WERI-Rb-1 (cell line): ENCODE measurements at regions not wholly inside any gene's neighbourhood (a gene's known extent, or its start where the extent isn't known, plus 50 kb on each side); places are given as distances from the start of the nearest gene placed in this dataset.

ENCODE experiments used
- DNase-seq: peaks from one replicate; pipeline ENCODE4 v3.0.0-alpha.2; 2020
- H3K27ac ChIP-seq: fragments of 250-450 bp; sonication (Bioruptor Pico); 2 replicates; pipeline ENCODE4 v1.5.1; 2020; ENCODE audit warnings: mild to moderate bottlenecking, moderate library complexity
- H3K27me3 ChIP-seq: fragments of 250-450 bp; sonication (Bioruptor Pico); 2 replicates; pipeline ENCODE4 v1.5.1; 2021; ENCODE audit warnings: mild to moderate bottlenecking, low read depth, moderate library complexity; ENCODE audit not compliant: insufficient read depth, severe bottlenecking
- H3K36me3 ChIP-seq: fragments of 250-450 bp; sonication (Bioruptor Pico); 2 replicates; pipeline ENCODE4 v1.5.1; 2020; ENCODE audit warnings: mild to moderate bottlenecking, moderate library complexity
- H3K4me3 ChIP-seq: 2 replicates; pipeline ENCODE4 v1.5.1; 2011; ENCODE audit warnings: low read depth, mild to moderate bottlenecking, control low read depth, low read length
- H3K9me3 ChIP-seq: fragments of 250-450 bp; sonication (Bioruptor Pico); 2 replicates; pipeline ENCODE4 v1.5.1; 2021; ENCODE audit warnings: mild to moderate bottlenecking, moderate library complexity; ENCODE audit not compliant: severe bottlenecking
- TF ChIP-seq, protein P1 (sequence below): IDR thresholded peaks from 2 replicates; pipeline ENCODE4 v1.5.1; 2011; ENCODE audit warnings: low read depth, mild to moderate bottlenecking, control low read depth, inconsistent platforms, low read length

DNA sequence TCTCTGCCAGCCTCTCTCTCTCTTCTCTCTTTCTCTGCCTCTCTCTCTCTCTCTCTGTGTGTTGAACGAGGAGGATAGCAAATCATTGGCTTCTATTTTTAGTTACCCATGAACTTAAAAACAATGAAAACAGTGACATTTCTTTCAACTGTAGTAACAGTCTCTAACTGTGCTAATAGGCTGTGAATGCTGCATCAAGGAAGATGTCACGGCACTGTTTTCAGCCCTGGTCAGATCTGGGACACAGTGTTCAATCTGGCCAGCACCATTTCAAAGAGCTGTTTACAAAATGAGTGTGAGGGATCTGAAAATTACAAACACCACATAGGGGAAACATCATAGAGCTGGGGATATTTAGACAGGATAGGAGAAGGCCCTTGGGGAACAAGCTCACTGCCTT lies 717.0 kb downstream of the FGF9 start:
- Histone ChIP-seq H3K4me3 (no peak overlapping the region), H3K9me3 (no peaks in the 10 kb centered on the region), H3K27me3 (peaks cover 56% of the 10 kb centered on the region), H3K27ac (no peak overlapping the region), H3K36me3 (no peaks in the 10 kb centered on the region)
- TF ChIP-seq, protein P1, sequence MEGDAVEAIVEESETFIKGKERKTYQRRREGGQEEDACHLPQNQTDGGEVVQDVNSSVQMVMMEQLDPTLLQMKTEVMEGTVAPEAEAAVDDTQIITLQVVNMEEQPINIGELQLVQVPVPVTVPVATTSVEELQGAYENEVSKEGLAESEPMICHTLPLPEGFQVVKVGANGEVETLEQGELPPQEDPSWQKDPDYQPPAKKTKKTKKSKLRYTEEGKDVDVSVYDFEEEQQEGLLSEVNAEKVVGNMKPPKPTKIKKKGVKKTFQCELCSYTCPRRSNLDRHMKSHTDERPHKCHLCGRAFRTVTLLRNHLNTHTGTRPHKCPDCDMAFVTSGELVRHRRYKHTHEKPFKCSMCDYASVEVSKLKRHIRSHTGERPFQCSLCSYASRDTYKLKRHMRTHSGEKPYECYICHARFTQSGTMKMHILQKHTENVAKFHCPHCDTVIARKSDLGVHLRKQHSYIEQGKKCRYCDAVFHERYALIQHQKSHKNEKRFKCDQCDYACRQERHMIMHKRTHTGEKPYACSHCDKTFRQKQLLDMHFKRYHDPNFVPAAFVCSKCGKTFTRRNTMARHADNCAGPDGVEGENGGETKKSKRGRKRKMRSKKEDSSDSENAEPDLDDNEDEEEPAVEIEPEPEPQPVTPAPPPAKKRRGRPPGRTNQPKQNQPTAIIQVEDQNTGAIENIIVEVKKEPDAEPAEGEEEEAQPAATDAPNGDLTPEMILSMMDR: no peak
- DNase-seq: no peak

DNA sequence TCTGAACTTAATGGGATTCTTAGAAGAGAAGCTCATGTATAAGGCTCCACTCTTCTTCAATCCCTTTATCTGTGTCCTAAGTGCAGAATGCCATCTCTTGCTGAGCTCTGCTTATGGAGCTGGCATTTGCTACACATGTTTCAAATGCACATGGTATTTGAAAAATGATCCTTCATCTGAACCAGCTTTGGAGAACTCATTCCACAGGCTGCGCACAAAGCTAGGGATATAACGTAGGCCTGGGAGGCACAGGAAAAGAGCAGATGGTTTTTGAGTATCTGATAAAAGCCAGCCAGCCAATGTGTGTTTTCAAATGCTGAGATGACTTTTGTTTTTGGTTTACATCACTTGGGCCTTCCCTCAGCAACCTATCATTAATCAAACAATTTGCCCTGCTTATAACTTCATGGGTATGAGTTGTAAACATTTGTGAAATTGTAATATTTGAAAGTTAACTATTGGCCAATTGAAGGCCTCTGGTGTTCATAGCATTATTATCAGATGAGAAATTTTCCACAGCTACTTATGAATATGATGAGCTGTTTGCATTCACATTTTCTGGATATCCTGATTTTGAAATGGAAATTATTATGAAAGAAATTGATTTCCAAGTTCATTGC lies 729.0 kb downstream of the FGF9 start:
- no peak overlapping the region for H3K4me3 ChIP-seq
- no peak overlapping the region for H3K27ac ChIP-seq
- no peaks in the 10 kb centered on the region for H3K9me3 ChIP-seq
- TF ChIP-seq, protein P1: no peak
- no peak for DNase-seq
- H3K27me3 ChIP-seq: peaks cover 87% of the 10 kb centered on the region
- H3K36me3 ChIP-seq: no peaks in the 10 kb centered on the region

DNA sequence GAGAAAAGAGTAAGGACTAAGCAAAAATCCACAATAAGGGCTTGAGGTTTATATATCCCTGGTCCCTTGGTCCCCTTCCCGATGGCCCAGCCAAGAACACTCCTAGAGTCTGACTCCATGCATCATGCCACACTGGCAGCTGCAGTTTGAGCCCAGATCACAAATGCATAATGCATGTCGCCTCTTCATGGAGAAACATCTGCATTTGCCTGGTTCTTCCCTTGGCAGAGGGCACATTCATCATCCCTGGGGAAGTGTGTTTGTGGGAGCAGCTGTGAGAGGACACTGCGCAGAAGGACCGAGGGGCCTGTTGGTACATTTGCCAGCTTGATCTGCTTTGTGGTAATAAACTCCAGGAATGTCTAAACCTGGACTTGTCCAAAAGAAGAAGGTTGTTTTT lies 731.8 kb downstream of the FGF9 start:
- Histone ChIP-seq H3K36me3 (no peaks in the 10 kb centered on the region), H3K4me3 (no peak overlapping the region), H3K27ac (no peak overlapping the region), H3K27me3 (peaks cover 87% of the 10 kb centered on the region), H3K9me3 (no peaks in the 10 kb centered on the region)
- no peak for DNase-seq
- TF ChIP-seq, protein P1: no peak

DNA sequence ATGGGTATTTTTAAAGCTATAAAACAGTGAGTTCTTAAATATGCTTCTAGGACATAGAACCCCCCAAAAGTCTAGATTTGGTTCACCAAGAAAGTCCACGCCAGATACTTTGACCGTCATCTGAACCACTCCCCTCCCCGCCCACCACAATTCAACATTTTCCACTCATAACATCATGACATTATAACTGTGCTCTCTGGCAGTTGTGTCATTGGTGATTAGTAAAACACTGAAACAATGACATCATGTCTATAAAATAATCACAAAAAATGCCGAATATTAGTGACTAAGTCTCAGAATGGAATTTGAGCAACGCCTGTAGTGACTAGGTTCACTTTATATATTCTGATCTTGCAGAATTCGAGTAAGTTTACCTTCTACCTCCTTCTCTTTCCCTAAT lies 732.3 kb downstream of the FGF9 start:
- Histone ChIP-seq H3K36me3 (no peaks in the 10 kb centered on the region), H3K4me3 (no peak overlapping the region)

DNA sequence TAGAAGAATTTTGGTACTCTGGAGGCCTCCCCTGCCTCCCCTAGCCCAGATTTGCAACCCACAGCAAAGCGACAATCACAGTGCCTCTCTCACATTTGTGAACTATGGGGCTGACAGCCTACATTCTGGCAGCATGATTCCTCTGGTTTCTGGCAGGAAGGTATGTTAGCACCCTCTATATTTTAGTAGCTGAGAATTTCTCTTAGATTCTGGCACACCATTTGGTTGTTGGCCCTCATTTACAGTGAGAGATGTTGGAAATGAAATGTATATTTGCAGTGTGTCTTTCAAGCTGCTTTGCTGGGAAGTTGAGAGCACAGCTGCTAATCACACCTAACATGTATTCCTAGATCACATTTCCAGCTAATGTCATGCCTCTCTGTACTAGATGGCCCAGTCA lies 735.0 kb downstream of the FGF9 start:
- H3K4me3 ChIP-seq: no peak overlapping the region
- H3K27me3 ChIP-seq: peaks cover 80% of the 10 kb centered on the region
- no peaks in the 10 kb centered on the region for H3K9me3 ChIP-seq
- no peak overlapping the region for H3K27ac ChIP-seq
- DNase-seq: no peak
- TF ChIP-seq, protein P1: no peak
- no peaks in the 10 kb centered on the region for H3K36me3 ChIP-seq

More for the DNA sequence above, 732.3 kb downstream of the FGF9 start:
- DNase-seq: no peak
- Histone ChIP-seq H3K27me3 (peaks cover 88% of the 10 kb centered on the region), H3K9me3 (no peaks in the 10 kb centered on the region), H3K27ac (no peak overlapping the region)
- TF ChIP-seq, protein P1: no peak

DNA sequence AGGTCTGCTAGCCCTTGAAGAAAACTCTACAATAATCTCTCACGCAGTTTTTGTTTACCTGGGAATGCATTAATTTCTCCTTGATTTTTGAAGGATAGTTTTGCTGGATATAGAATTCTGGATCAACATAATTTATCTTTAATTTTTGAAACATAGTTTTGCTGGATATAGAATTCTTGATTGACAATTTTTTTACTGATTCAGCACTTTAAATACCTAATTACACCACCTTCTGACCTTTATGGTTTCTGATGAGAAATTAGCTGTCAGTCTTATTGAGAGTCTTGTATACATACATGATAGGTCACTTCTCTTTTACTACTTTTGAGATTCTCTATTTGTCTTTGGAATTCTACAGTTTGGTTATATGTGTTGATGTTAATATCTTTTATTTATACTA lies 741.6 kb downstream of the FGF9 start:
- no peak for DNase-seq
- peaks cover 29% of the 10 kb centered on the region for H3K27me3 ChIP-seq
- TF ChIP-seq, protein P1: no peak
- H3K4me3 ChIP-seq: no peak overlapping the region
- no peaks in the 10 kb centered on the region for H3K9me3 ChIP-seq
- H3K27ac ChIP-seq: no peak overlapping the region
- no peaks in the 10 kb centered on the region for H3K36me3 ChIP-seq
